Lower leg skin (tissue), 4 donors: ENCODE measurements at regions not wholly inside any gene's neighbourhood (a gene's known extent, or its start where the extent isn't known, plus 50 kb on each side); places are given as distances from the start of the nearest gene placed in this dataset.

Experiments used
- DNase-seq, 2 donors: peaks; one replicate each; pipeline ENCODE4 v3.0.0-alpha.2; 2019; ENCODE audit warnings: low spot score in 2 of 2
- H3K4me3 ChIP-seq: fragments of 200-600 bp; sonication (generic); 2 replicates; pipeline ENCODE4 v1.5.1; 2017; ENCODE audit warnings: mild to moderate bottlenecking, low read depth; ENCODE audit not compliant: poor library complexity, severe bottlenecking
- POLR2A ChIP-seq, 2 donors: fragments of 450-650 bp; IDR thresholded peaks; one replicate each; pipeline ENCODE4 v1.6.1; 2016 to 2017; ENCODE audit warnings: antibody characterized with exemption in 2 of 2, mild to moderate bottlenecking in 1 of 2, moderate library complexity in 1 of 2
- WGBS, 2 donors: methylation state at CpG; one replicate each; pipeline ENCODE4 v1.1.5; 2018; 5-methylcytosine and 5-hydroxymethylcytosine counted together
- intact Hi-C: fragments of 100-400 bp; cut with DNase I; formaldehyde crosslinking; loops from one replicate; pipeline ENCODE4 v1.15.0; 2023; ENCODE audit warnings: low total_unique reads
- TF ChIP-seq, protein P1 (sequence below), 3 donors: fragments of 450-650 bp; IDR thresholded peaks; one replicate each; pipeline ENCODE4 v1.5.1; 2016; ENCODE audit warnings: antibody characterized with exemption in 3 of 3, mild to moderate bottlenecking in 3 of 3, moderate library complexity in 2 of 3

DNA sequence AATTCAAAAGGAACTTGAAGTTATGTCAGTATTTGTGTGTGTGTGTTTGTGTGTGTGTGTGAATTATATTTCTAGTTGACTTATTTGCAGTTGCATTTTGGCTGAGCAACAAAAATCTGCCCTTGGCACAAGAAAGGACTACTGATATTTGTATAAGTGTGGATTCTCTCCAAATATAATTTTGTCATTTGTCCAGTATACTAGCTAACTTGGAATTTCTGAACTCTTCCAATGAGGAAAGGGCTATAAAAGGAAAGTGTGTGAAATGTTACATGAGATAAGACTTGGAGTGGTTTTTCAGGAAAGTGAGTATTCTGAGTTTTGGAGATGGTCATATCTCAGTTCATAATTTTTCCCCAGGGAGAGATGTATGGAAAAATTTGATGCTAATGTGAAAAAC is 1384.1 kb upstream of the B3GALT2 start:
- intact Hi-C loops = no loop called here
- no peak overlapping the region for H3K4me3 ChIP-seq
- TF ChIP-seq, protein P1, sequence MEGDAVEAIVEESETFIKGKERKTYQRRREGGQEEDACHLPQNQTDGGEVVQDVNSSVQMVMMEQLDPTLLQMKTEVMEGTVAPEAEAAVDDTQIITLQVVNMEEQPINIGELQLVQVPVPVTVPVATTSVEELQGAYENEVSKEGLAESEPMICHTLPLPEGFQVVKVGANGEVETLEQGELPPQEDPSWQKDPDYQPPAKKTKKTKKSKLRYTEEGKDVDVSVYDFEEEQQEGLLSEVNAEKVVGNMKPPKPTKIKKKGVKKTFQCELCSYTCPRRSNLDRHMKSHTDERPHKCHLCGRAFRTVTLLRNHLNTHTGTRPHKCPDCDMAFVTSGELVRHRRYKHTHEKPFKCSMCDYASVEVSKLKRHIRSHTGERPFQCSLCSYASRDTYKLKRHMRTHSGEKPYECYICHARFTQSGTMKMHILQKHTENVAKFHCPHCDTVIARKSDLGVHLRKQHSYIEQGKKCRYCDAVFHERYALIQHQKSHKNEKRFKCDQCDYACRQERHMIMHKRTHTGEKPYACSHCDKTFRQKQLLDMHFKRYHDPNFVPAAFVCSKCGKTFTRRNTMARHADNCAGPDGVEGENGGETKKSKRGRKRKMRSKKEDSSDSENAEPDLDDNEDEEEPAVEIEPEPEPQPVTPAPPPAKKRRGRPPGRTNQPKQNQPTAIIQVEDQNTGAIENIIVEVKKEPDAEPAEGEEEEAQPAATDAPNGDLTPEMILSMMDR (IDR thresholded peaks at IDR 0.05) = no peak
- TF ChIP-seq POLR2A (IDR thresholded peaks at IDR 0.05) = no peak
- DNase-seq = no peak

DNA sequence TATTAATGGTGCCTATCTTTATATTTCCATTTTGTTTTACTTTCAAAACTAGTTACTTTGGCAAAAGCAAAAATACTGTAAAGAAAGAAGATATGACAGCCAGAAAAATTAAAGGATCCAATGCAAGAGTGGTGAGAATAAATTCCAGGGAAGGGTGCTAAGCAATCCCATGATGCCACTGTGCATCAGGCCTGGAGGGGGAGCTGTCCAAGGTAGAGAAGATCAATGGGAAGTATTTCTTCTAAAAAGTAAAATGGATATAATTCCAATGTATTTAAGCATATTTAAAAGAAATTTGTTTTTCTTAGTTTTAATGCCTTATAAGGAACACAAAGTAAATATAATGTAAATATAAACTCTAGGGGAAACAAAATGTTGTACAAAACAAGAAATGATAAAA is 1382.2 kb upstream of the B3GALT2 start:
- DNase-seq = no peak
- intact Hi-C loops = no loop called here
- TF ChIP-seq, protein P1 (IDR thresholded peaks at IDR 0.05) = no peak
- TF ChIP-seq POLR2A (IDR thresholded peaks at IDR 0.05) = no peak
- no peak overlapping the region for H3K4me3 ChIP-seq

DNA sequence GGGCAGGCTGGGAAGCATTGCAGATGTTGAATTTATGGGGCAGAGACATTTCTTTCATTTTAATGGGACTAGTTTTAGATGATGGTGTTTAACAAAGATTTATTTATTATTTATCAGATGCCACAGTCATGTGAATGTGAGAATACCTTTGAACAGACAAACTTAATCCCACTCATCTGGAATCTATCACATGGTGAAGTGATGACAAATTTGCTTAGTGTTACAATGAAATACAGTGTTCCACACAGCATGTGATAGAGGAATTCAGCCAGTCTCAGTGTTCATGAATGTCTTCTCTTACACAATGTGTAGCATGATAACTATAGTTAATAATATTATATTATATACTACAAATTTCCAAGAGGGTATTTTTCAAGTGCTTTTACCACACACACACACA is 1361.7 kb upstream of the B3GALT2 start:
- TF ChIP-seq, protein P1 (IDR thresholded peaks at IDR 0.05) = no peak
- no peak for TF ChIP-seq POLR2A (IDR thresholded peaks at IDR 0.05)
- no peak for DNase-seq
- H3K4me3 ChIP-seq = no peak overlapping the region
- intact Hi-C loops = no loop called here

DNA sequence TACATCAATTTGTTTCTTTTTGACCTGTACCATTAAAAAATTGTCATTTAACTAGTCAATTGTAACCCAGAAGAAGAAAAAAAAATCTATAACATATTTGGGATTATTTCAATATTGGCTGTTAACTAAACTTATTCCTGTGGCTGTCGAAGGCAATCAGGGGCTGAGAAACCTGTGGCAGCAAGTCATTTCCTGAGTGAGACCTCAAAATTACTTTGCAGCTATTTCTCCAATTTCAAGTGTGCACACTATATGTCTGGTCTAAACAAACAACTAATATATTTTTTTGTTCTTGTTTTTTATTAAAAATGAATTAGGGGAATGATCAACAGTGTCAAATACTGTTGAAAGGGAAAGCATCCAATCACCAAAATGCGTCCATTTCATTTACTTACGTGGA is 1357.6 kb upstream of the B3GALT2 start:
- 85 to 90% methylated on average over 3 of the region's 3 CpGs for WGBS, 2 donors
- H3K4me3 ChIP-seq = no peak overlapping the region
- intact Hi-C loops = no loop called here
- no peak for TF ChIP-seq POLR2A (IDR thresholded peaks at IDR 0.05)
- TF ChIP-seq, protein P1 (IDR thresholded peaks at IDR 0.05) = no peak
- DNase-seq = no peak

DNA sequence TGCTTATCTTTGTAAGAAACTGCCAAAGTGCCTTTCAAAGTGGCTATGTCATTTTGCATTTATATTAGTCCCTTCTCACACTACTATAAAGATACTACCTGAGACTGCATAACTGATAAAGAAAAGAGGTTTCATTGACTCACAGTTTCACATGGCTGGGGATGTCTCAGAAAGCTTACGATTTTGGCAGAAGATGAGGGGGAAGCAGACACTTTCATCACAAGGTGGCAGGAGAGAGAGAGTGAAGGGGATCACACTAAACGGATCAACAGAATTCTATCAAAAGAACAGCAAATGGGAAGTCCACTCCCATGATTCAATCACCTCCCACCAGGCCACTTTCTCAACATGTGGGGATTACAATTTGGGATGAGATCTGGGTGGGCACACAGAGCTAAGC is 1352.0 kb upstream of the B3GALT2 start:
- intact Hi-C loops = no loop called here
- 51 to 55% methylated on average over 2 of the region's 2 CpGs for WGBS, 2 donors

DNA sequence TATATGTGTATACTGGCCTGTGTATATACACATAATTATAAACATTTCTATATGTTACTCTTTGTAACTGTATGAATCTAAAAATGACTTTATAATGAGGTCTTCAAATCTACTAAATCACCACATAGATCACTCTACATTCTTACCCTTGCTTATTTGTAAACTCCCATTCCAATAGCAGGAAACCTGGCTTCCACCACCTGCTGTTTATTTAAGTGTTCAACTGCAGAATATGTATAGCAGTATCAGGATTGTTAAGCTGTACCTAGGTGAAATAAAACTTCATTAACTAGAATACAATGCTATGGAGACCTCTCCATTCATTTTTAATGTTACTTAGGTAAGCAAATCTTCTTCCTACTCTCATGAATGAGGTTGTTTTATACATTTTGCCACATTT is 1351.1 kb upstream of the B3GALT2 start:
- no peak overlapping the region for H3K4me3 ChIP-seq
- intact Hi-C loops = no loop called here
- TF ChIP-seq, protein P1 (IDR thresholded peaks at IDR 0.05) = no peak
- no peak for TF ChIP-seq POLR2A (IDR thresholded peaks at IDR 0.05)
- DNase-seq = no peak

More for the DNA sequence above, 1352.0 kb upstream of the B3GALT2 start:
- H3K4me3 ChIP-seq = no peak overlapping the region
- no peak for DNase-seq
- TF ChIP-seq POLR2A (IDR thresholded peaks at IDR 0.05) = no peak
- TF ChIP-seq, protein P1 (IDR thresholded peaks at IDR 0.05) = no peak
